ENCODE measurements at regions not wholly inside any gene's neighbourhood (a gene's known extent, or its start where the extent isn't known, plus 50 kb on each side); places are given as distances from the start of the nearest gene placed in this dataset.

GRCh38 chr7:115708013-115708341, 322.6 kb downstream of the TFEC start (continued):
- no peak for TF ChIP-seq ZNF462 (CRISPR knock-in tag; IDR thresholded peaks at IDR 0.05)
- no peak for TF ChIP-seq ZNF331 (CRISPR knock-in tag; IDR thresholded peaks at IDR 0.05; ENCODE audit: low read depth)

- no peak overlapping the region for H2AFZ ChIP-seq
- no peak overlapping the region for H3K4me2 ChIP-seq
- H3K27ac ChIP-seq (ENCODE audit: low read depth): no peak overlapping the region
- DNase-seq (ENCODE audit: low spot score) (peak; percentile 71), ATAC-seq (peak; percentile 79)
- no peaks in the 10 kb centered on the region for H3K9me3 Mint-ChIP-seq
- no peaks in the 10 kb centered on the region for H3F3A ChIP-seq (replicated peaks; ENCODE audit: low read depth)
- H3K4me1 ChIP-seq (ENCODE audit: insufficient read depth): no peaks in the 10 kb centered on the region
- no peaks in the 10 kb centered on the region for H3K36me3 ChIP-seq (ENCODE audit: insufficient read depth)
- H3K79me2 ChIP-seq (replicated peaks; ENCODE audit: insufficient read depth): no peaks in the 10 kb centered on the region
- peak overlapping the region; percentile 90 for H3K27ac Mint-ChIP-seq
- H3K27me3 Mint-ChIP-seq (ENCODE audit: insufficient read depth, low read depth, poor library complexity): no peaks in the 10 kb centered on the region
- no peak overlapping the region for H3K4me3 Mint-ChIP-seq
- peaks cover 7% of the 10 kb centered on the region; the same call in 2 of the 3 replicates for H3K4me1 Mint-ChIP-seq
- no peaks in the 10 kb centered on the region for H4K20me1 ChIP-seq (replicated peaks; ENCODE audit: insufficient read depth)
- no peak overlapping the region for H3K4me3 ChIP-seq
- H3K36me3 Mint-ChIP-seq (ENCODE audit: low read depth): no peaks in the 10 kb centered on the region
- no peaks in the 10 kb centered on the region for H3K9me2 ChIP-seq (ENCODE audit: insufficient read depth)
- TF ChIP-seq CTCF (conservative IDR thresholded peaks at IDR 0.05; ENCODE audit: low read depth in 2 of 2) (peak; percentile 64 to 78), NANOG (IDR thresholded peaks at IDR 0.05; ENCODE audit: borderline replicate concordance) (no peak)
- H3K27me3 ChIP-seq (ENCODE audit: insufficient read depth): no peaks in the 10 kb centered on the region
Observed at GRCh38 chr7:115707258-115708012, 323.1 kb downstream of the TFEC start.
